ENCODE measurements at regions not wholly inside any gene's neighbourhood (a gene's known extent, or its start where the extent isn't known, plus 50 kb on each side); places are given as distances from the start of the nearest gene placed in this dataset.

GRCh38 chr6:140091895-140092294 lies 717.4 kb upstream of the CITED2 start:
- TF ChIP-seq POLR2AphosphoS5 (IDR thresholded peaks at IDR 0.05) (no peak), EP300 (conservative IDR thresholded peaks at IDR 0.05; ENCODE audit: poor library complexity, severe bottlenecking) (no peak), MXI1 (conservative IDR thresholded peaks at IDR 0.05; ENCODE audit: poor library complexity, severe bottlenecking) (no peak), EZH2 (IDR thresholded peaks at IDR 0.05; ENCODE audit: borderline replicate concordance, insufficient read depth, low read length, poor library complexity, severe bottlenecking) (no peak), RAD21 (conservative IDR thresholded peaks at IDR 0.05) (no peak), SMC3 (conservative IDR thresholded peaks at IDR 0.05; ENCODE audit: poor library complexity) (no peak), TAF1 (IDR thresholded peaks at IDR 0.05; ENCODE audit: low read depth) (no peak)
- TF ChIP-seq, protein P1, sequence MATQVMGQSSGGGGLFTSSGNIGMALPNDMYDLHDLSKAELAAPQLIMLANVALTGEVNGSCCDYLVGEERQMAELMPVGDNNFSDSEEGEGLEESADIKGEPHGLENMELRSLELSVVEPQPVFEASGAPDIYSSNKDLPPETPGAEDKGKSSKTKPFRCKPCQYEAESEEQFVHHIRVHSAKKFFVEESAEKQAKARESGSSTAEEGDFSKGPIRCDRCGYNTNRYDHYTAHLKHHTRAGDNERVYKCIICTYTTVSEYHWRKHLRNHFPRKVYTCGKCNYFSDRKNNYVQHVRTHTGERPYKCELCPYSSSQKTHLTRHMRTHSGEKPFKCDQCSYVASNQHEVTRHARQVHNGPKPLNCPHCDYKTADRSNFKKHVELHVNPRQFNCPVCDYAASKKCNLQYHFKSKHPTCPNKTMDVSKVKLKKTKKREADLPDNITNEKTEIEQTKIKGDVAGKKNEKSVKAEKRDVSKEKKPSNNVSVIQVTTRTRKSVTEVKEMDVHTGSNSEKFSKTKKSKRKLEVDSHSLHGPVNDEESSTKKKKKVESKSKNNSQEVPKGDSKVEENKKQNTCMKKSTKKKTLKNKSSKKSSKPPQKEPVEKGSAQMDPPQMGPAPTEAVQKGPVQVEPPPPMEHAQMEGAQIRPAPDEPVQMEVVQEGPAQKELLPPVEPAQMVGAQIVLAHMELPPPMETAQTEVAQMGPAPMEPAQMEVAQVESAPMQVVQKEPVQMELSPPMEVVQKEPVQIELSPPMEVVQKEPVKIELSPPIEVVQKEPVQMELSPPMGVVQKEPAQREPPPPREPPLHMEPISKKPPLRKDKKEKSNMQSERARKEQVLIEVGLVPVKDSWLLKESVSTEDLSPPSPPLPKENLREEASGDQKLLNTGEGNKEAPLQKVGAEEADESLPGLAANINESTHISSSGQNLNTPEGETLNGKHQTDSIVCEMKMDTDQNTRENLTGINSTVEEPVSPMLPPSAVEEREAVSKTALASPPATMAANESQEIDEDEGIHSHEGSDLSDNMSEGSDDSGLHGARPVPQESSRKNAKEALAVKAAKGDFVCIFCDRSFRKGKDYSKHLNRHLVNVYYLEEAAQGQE (IDR thresholded peaks at IDR 0.05; ENCODE audit: borderline replicate concordance) = no peak
- TF ChIP-seq, protein P2, sequence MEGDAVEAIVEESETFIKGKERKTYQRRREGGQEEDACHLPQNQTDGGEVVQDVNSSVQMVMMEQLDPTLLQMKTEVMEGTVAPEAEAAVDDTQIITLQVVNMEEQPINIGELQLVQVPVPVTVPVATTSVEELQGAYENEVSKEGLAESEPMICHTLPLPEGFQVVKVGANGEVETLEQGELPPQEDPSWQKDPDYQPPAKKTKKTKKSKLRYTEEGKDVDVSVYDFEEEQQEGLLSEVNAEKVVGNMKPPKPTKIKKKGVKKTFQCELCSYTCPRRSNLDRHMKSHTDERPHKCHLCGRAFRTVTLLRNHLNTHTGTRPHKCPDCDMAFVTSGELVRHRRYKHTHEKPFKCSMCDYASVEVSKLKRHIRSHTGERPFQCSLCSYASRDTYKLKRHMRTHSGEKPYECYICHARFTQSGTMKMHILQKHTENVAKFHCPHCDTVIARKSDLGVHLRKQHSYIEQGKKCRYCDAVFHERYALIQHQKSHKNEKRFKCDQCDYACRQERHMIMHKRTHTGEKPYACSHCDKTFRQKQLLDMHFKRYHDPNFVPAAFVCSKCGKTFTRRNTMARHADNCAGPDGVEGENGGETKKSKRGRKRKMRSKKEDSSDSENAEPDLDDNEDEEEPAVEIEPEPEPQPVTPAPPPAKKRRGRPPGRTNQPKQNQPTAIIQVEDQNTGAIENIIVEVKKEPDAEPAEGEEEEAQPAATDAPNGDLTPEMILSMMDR (IDR thresholded peaks at IDR 0.05; ENCODE audit: poor library complexity, severe bottlenecking) = no peak

Data from neural cell (in vitro differentiated cells).